ENCODE measurements at regions not wholly inside any gene's neighbourhood (a gene's known extent, or its start where the extent isn't known, plus 50 kb on each side); places are given as distances from the start of the nearest gene placed in this dataset.

DNA sequence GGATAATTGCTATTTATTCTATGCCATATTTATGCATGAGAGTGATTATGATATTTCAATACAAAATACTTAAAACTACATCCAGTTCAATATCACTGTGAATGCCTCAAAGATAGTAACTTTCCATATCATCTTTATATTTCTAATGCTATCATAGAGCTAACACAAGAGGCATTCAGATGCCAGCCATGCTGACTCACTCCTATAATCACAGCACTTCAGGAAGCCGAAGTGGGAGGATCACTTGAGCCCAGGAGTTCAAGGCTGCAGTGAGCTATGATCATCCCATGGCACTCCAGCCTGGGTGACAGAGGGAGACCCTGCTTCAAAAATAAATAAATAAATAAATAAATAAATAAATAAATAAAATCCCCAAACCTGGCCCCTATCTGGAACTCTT lies 498.7 kb downstream of the EPHA3 start:
- Mint-ChIP-seq H3K27me3 (ENCODE audit: insufficient read depth) (peaks cover 2% of the 10 kb centered on the region; the same call in 1 of the 2 replicates), H3K9me3 (peaks cover 20% of the 10 kb centered on the region), H3K36me3 (ENCODE audit: low read depth) (no peaks in the 10 kb centered on the region), H3K27ac (no peak overlapping the region), H3K4me3 (no peak overlapping the region), H3K4me1 (ENCODE audit: low read depth) (no peaks in the 10 kb centered on the region)
- TF ChIP-seq, protein P1, sequence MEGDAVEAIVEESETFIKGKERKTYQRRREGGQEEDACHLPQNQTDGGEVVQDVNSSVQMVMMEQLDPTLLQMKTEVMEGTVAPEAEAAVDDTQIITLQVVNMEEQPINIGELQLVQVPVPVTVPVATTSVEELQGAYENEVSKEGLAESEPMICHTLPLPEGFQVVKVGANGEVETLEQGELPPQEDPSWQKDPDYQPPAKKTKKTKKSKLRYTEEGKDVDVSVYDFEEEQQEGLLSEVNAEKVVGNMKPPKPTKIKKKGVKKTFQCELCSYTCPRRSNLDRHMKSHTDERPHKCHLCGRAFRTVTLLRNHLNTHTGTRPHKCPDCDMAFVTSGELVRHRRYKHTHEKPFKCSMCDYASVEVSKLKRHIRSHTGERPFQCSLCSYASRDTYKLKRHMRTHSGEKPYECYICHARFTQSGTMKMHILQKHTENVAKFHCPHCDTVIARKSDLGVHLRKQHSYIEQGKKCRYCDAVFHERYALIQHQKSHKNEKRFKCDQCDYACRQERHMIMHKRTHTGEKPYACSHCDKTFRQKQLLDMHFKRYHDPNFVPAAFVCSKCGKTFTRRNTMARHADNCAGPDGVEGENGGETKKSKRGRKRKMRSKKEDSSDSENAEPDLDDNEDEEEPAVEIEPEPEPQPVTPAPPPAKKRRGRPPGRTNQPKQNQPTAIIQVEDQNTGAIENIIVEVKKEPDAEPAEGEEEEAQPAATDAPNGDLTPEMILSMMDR (IDR thresholded peaks at IDR 0.05): no peak
- DNase-seq: no peak

DNA sequence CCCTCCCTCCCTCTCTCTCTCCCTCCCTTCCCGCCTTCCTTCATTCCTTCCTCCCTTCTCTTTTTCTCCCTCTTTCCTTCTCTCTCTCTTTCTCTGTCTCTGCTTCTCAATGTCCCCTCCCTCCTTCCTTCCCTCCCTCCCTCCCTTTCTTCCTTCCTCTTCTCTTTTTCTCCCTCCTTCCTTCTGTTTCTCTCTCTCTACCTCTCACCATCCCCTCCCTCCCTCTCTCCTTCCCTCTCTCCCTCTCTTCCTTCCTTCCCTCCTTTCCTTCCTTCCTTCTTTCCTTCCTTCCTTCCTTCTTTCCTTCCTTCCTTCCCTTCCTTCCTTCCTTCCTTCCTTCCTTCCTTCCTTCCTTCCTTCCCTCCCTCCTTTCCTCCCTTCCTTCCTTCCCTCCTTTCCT lies 504.6 kb downstream of the EPHA3 start:
- Mint-ChIP-seq H3K36me3 (ENCODE audit: low read depth) (no peaks in the 10 kb centered on the region; the same call in 1 of the 2 replicates), H3K27ac (no peak overlapping the region), H3K4me3 (no peak overlapping the region), H3K4me1 (ENCODE audit: low read depth) (no peaks in the 10 kb centered on the region), H3K9me3 (peaks cover 28% of the 10 kb centered on the region), H3K27me3 (ENCODE audit: insufficient read depth) (no peaks in the 10 kb centered on the region)
- DNase-seq: no peak
- TF ChIP-seq, protein P1 (IDR thresholded peaks at IDR 0.05): no peak

DNA sequence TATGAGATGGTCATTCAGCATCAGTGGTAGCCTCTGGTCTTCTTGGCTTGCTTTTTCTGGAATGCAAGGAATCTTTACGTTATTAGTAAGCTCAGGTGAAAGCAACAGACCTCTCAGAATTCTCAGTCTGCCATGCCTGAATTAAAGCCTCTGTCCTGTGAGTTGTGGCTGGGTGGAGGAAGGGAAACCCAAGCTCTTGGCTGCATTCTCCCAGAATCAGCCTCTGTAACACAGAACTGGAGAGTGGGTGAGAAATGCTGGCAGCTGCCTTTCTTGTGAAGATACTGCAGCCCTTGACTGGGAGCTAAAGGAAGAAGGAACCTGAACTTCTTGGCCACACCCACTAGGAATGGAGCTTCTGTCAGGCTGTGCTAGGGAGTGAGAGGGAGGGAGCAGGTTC lies 505.8 kb downstream of the EPHA3 start:
- H3K36me3 Mint-ChIP-seq (ENCODE audit: low read depth): no peaks in the 10 kb centered on the region; the same call in 1 of the 2 replicates
- no peak for DNase-seq
- no peaks in the 10 kb centered on the region for H3K4me1 Mint-ChIP-seq (ENCODE audit: low read depth)
- no peak overlapping the region for H3K27ac Mint-ChIP-seq
- TF ChIP-seq, protein P1 (IDR thresholded peaks at IDR 0.05): no peak
- H3K9me3 Mint-ChIP-seq: peaks cover 33% of the 10 kb centered on the region
- no peak overlapping the region for H3K4me3 Mint-ChIP-seq
- H3K27me3 Mint-ChIP-seq (ENCODE audit: insufficient read depth): no peaks in the 10 kb centered on the region

DNA sequence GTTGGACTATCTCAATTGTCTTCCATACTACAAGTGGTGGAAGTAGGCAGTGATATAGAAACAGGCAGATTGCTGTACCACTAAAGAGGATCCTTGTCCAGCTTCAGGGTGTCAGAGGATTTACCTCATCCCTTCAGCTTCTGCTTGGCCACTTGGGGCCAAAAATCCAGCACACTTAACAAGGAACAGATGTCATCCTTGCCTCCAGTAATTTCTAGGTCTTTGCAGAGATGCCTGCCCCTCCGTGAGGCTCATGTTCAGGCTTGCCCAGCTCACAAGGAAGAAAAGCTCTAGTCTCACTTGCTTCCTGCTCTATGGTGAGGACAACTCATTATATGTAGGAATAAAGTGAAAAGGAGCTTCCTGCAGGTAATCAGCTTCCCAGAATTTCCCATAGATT lies 510.3 kb downstream of the EPHA3 start:
- TF ChIP-seq, protein P1 (IDR thresholded peaks at IDR 0.05): no peak
- Mint-ChIP-seq H3K27me3 (ENCODE audit: insufficient read depth) (no peaks in the 10 kb centered on the region), H3K36me3 (ENCODE audit: low read depth) (no peaks in the 10 kb centered on the region; the same call in 1 of the 2 replicates), H3K9me3 (peaks cover 36% of the 10 kb centered on the region), H3K4me1 (ENCODE audit: low read depth) (no peaks in the 10 kb centered on the region), H3K27ac (no peak overlapping the region), H3K4me3 (no peak overlapping the region)
- DNase-seq: no peak

DNA sequence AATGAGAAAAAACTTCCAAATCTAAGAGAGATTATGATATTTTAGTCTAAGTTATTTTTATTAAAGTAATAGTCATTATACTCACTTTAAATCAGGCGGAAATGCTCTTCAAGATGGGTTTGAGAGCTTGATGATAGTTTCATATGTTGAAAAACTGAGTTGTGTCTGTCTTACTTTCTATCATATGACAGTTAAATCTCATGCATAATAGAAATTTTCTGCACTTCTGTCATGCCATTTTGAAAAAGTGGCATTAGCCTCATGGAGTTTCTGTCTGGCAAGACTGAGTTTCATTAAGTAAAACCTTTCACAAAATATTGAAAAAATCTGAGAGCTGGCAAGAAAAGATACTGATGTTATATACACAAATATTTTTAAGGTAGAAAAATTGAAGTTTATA lies 511.8 kb downstream of the EPHA3 start:
- Mint-ChIP-seq H3K9me3 (peaks cover 25% of the 10 kb centered on the region), H3K4me3 (no peak overlapping the region), H3K36me3 (ENCODE audit: low read depth) (no peaks in the 10 kb centered on the region), H3K4me1 (ENCODE audit: low read depth) (no peaks in the 10 kb centered on the region), H3K27ac (no peak overlapping the region), H3K27me3 (ENCODE audit: insufficient read depth) (no peaks in the 10 kb centered on the region)
- TF ChIP-seq, protein P1 (IDR thresholded peaks at IDR 0.05): no peak
- no peak for DNase-seq
